ENCODE measurements at regions not wholly inside any gene's neighbourhood (a gene's known extent, or its start where the extent isn't known, plus 50 kb on each side); places are given as distances from the start of the nearest gene placed in this dataset.

DNA sequence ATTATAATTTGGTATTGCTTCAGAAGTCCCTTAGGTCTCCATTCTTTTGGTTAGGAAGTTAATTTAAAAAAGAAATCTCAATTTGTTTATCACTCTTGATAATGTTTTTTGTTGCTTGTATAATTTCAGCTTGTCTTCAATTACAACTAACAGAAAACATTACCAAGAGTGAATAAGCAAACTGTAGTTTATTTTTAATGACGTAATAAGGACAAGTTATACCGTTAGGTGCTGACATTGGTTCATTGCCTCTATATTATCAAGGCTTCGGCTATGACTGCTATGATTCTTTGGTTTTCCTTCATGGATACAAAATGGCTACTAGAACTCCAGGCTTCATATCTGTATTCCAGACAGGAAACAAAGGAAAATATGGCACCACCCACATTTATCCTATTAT lies 220.6 kb downstream of the PTGER3 start:
- no peaks in the 10 kb centered on the region; the same call in 1 of the 2 replicates for H3K79me1 ChIP-seq (ENCODE audit: low read depth, low read length)
- no peak overlapping the region for H3K4me3 ChIP-seq (ENCODE audit: extremely low read depth in 1 of 4, insufficient read depth in 2 of 4, low read depth in 3 of 4, low read length in 4 of 4)
- H2BK15ac ChIP-seq (ENCODE audit: low read length) = no peak overlapping the region
- no peak overlapping the region for H3K27ac ChIP-seq (ENCODE audit: low read depth, low read length)
- no peak overlapping the region for H3K4ac ChIP-seq (replicated peaks; ENCODE audit: insufficient read length, low read depth, low read length)
- ChIA-PET POLR2A (ENCODE audit: partially characterized antibody) (no interaction called here), CTCF (ENCODE audit: partially characterized antibody) (no interaction called here)
- no peak overlapping the region for H2BK120ac ChIP-seq (replicated peaks; ENCODE audit: low read depth, low read length)
- H4K20me1 ChIP-seq (replicated peaks in 1 of 2; ENCODE audit: control insufficient read depth in 1 of 2, insufficient read depth in 2 of 2, low read length in 2 of 2) = no peaks in the 10 kb centered on the region
- TF ChIP-seq RXRA (IDR thresholded peaks at IDR 0.05; ENCODE audit: insufficient read depth, low read depth, low read length) = no peak
- TF ChIP-seq NANOG (IDR thresholded peaks at IDR 0.05; ENCODE audit: insufficient read depth, low read depth, low read length, poor library complexity, severe bottlenecking) = no peak
- TF ChIP-seq POU5F1 (IDR thresholded peaks at IDR 0.05; ENCODE audit: low read depth, low read length) = no peak
- no peak for TF ChIP-seq RNF2 (IDR thresholded peaks at IDR 0.05; ENCODE audit: borderline replicate concordance, low read depth, low read length, missing control alignments, poor library complexity, severe bottlenecking)
- TF ChIP-seq JUN (IDR thresholded peaks at IDR 0.05; ENCODE audit: low read depth, low read length) = no peak
- no peak for TF ChIP-seq EP300 (IDR thresholded peaks at IDR 0.05; ENCODE audit: borderline replicate concordance in 1 of 2, low read depth in 2 of 2, low read length in 2 of 2)
- TF ChIP-seq RAD21 (IDR thresholded peaks at IDR 0.05 in 1 of 2, conservative IDR thresholded peaks at IDR 0.05 in 1 of 2; ENCODE audit: low read depth in 2 of 2, low read length in 2 of 2) = no peak
- no peak for TF ChIP-seq USF2 (IDR thresholded peaks at IDR 0.05; ENCODE audit: low read length)
- TF ChIP-seq CEBPB (IDR thresholded peaks at IDR 0.05; ENCODE audit: low read depth, low read length) = no peak
- no peak for TF ChIP-seq EZH2 (IDR thresholded peaks at IDR 0.05; ENCODE audit: low read depth, low read length, severe bottlenecking)
- no peak for TF ChIP-seq TBP (IDR thresholded peaks at IDR 0.05; ENCODE audit: low read depth, low read length)
- no peak for TF ChIP-seq NRF1 (IDR thresholded peaks at IDR 0.05; ENCODE audit: low read depth, low read length)
- TF ChIP-seq BACH1 (IDR thresholded peaks at IDR 0.05; ENCODE audit: low read length) = no peak
- no peak overlapping the region for H2AK5ac ChIP-seq (ENCODE audit: low read depth, low read length)
- WGBS, 2 experiments (ENCODE audit: extremely low coverage in 1 of 2, insufficient coverage in 1 of 2, insufficient read length in 1 of 2, insufficient replicate concordance in 2 of 2, low coverage in 1 of 2, low lambda C conversion rate in 2 of 2, missing lambda C conversion rate in 1 of 2) = 97% methylated on average over 3 of the region's 3 CpGs; no CpG with 5 or more reads in 1 of the 2 experiments
- no peaks in the 10 kb centered on the region for H3K27me3 ChIP-seq (replicated peaks in 1 of 4; ENCODE audit: control insufficient read depth in 3 of 4, extremely low read depth in 1 of 4, insufficient read depth in 3 of 4, low read length in 3 of 4)
- H3K9ac ChIP-seq (replicated peaks in 1 of 4; ENCODE audit: extremely low read depth in 1 of 4, low read depth in 3 of 4, low read length in 3 of 4) = no peak overlapping the region
- no peaks in the 10 kb centered on the region for H3K36me3 ChIP-seq (ENCODE audit: control insufficient read depth in 2 of 4, insufficient read depth in 4 of 4, low read length in 3 of 4)
- no peak for DNase-seq (ENCODE audit: low read depth in 1 of 2, low spot score in 2 of 2)
- H3K23ac ChIP-seq (ENCODE audit: insufficient read length) = no peak overlapping the region
- H3K4me2 ChIP-seq (ENCODE audit: insufficient read depth in 1 of 2, low read depth in 2 of 2, low read length in 2 of 2) = no peak overlapping the region
- H4K5ac ChIP-seq (ENCODE audit: insufficient read length, low read depth, low read length) = no peak overlapping the region
- H3K79me2 ChIP-seq (ENCODE audit: control insufficient read depth in 1 of 2, insufficient read depth in 2 of 2, low read length in 2 of 2) = no peaks in the 10 kb centered on the region
- no peak overlapping the region for H2BK5ac ChIP-seq (ENCODE audit: low read depth, low read length)
- H2BK20ac ChIP-seq (ENCODE audit: low read length) = no peak overlapping the region
- H2BK12ac ChIP-seq (ENCODE audit: low read depth, low read length) = no peak overlapping the region
- H4K91ac ChIP-seq (replicated peaks; ENCODE audit: insufficient read length, low read length) = no peak overlapping the region
- H2AFZ ChIP-seq (ENCODE audit: low read length) = no peak overlapping the region
- H3K23me2 ChIP-seq (ENCODE audit: low read depth, low read length) = no peaks in the 10 kb centered on the region
- H3K56ac ChIP-seq (replicated peaks; ENCODE audit: insufficient read length, low read depth, low read length) = no peak overlapping the region
- no peak overlapping the region for H3K14ac ChIP-seq (ENCODE audit: insufficient read length)
- no peak overlapping the region for H4K8ac ChIP-seq (ENCODE audit: extremely low read depth, insufficient read depth, low read length)
- H3K4me1 ChIP-seq (replicated peaks in 1 of 4; ENCODE audit: control insufficient read depth in 3 of 4, insufficient read depth in 4 of 4, low read length in 3 of 4) = no peaks in the 10 kb centered on the region
- FAIRE-seq = no peak
- H3K9me3 ChIP-seq (ENCODE audit: insufficient read depth in 2 of 2, low read depth in 1 of 2, low read length in 1 of 2) = no peaks in the 10 kb centered on the region
- no peak overlapping the region for H3K18ac ChIP-seq (ENCODE audit: extremely low read depth, low read length)
